GM13977 (cell line): ENCODE measurements at regions not wholly inside any gene's neighbourhood (a gene's known extent, or its start where the extent isn't known, plus 50 kb on each side); places are given as distances from the start of the nearest gene placed in this dataset.

Experiments used
- DNase-seq: peaks from one replicate; pipeline ENCODE4 v3.0.0; 2012; ENCODE audit warnings: low spot score
- CTCF ChIP-seq: IDR thresholded peaks from 2 replicates; pipeline ENCODE4 v1.5.1; 2012; ENCODE audit warnings: mild to moderate bottlenecking, control low read depth; ENCODE audit not compliant: insufficient read depth; ENCODE audit errors: extremely low read depth, missing control alignments
- in situ Hi-C: fragments of 300-500 bp; cut with MboI; formaldehyde crosslinking; loops from one replicate; pipeline ENCODE4 v1.12.0; 2022; ENCODE audit warnings: low sequenced_read_pairs, low pct_unique_long_range_greater_than_20kb, mixed read lengths, inconsistent platforms; ENCODE audit not compliant: unreplicated experiment

- no peak for TF ChIP-seq CTCF
- peak; percentile 25 for DNase-seq
- in situ Hi-C loops: no loop called here
Observed at GRCh38 chr2:196449083-196449482, 190.4 kb upstream of the CCDC150 start.

GRCh38 chr2:196452758-196453157, 186.8 kb upstream of the CCDC150 start:
- no peak for DNase-seq
- in situ Hi-C loops: no loop called here
- no peak for TF ChIP-seq CTCF

- TF ChIP-seq CTCF: peak; percentile 79
- DNase-seq: peak; percentile 31
- in situ Hi-C loops: no loop called here
Observed at GRCh38 chr2:196453613-196454047, 185.9 kb upstream of the CCDC150 start.

- TF ChIP-seq CTCF: no peak
- DNase-seq: no peak
- in situ Hi-C loops: no loop called here
Observed at GRCh38 chr2:196454492-196454891, 185.0 kb upstream of the CCDC150 start.

- in situ Hi-C loops: no loop called here
- TF ChIP-seq CTCF: no peak
- no peak for DNase-seq
Observed at GRCh38 chr2:196459539-196459938, 180.0 kb upstream of the CCDC150 start.

GRCh38 chr2:196463706-196464105, 175.8 kb upstream of the CCDC150 start:
- no peak for TF ChIP-seq CTCF
- in situ Hi-C loops: no loop called here
- no peak for DNase-seq

GRCh38 chr2:196464311-196464710, 175.2 kb upstream of the CCDC150 start:
- TF ChIP-seq CTCF: no peak
- in situ Hi-C loops: no loop called here
- no peak for DNase-seq
